ENCODE measurements at regions not wholly inside any gene's neighbourhood (a gene's known extent, or its start where the extent isn't known, plus 50 kb on each side); places are given as distances from the start of the nearest gene placed in this dataset.
A peak's percentile ranks its signal among the peaks of the same experiment; 100 is the strongest.

DNA sequence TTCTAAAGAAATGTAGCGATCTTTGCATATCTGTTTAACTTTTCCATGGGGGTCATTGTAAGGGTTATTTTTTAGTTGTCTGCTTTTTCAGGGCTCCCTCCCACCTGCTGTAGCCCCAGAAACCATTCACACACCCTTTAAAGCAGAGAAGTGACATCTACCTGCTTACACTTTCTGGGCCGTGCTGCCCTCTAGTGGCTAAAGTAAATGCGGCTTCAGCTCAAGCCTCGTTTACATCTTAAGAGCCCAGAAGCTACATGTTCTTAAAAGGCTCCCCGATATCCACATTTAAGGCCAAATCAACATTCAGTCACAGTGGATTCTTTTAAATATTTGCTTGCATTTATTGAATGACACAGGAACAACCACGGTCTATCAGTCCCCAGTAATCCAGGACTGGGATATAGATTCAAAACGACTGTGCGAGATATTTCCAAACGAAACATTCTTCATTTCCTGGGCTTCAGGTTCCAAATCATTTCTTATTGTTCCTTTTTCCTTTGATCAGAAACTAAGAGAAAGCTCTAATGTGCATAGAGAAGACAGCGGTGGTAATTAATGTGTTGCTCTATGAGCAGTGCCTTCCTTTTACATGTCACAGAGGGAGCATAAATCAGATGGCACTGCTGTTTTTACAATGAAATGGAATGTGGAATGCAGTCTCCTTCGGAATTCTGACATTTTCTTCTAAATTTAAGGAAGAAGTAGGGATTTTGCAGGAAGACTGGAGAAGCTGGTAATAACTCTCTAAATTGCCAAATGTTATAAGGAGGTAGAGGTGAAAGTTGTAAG lies 119.9 kb downstream of the RASGEF1B start:
- TF ChIP-seq POLR2A (IDR thresholded peaks at IDR 0.05) (no peak), EP300 (IDR thresholded peaks at IDR 0.05) (no peak), POLR2AphosphoS5 (IDR thresholded peaks at IDR 0.05) (no peak)
- TF ChIP-seq, protein P1, sequence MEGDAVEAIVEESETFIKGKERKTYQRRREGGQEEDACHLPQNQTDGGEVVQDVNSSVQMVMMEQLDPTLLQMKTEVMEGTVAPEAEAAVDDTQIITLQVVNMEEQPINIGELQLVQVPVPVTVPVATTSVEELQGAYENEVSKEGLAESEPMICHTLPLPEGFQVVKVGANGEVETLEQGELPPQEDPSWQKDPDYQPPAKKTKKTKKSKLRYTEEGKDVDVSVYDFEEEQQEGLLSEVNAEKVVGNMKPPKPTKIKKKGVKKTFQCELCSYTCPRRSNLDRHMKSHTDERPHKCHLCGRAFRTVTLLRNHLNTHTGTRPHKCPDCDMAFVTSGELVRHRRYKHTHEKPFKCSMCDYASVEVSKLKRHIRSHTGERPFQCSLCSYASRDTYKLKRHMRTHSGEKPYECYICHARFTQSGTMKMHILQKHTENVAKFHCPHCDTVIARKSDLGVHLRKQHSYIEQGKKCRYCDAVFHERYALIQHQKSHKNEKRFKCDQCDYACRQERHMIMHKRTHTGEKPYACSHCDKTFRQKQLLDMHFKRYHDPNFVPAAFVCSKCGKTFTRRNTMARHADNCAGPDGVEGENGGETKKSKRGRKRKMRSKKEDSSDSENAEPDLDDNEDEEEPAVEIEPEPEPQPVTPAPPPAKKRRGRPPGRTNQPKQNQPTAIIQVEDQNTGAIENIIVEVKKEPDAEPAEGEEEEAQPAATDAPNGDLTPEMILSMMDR (IDR thresholded peaks at IDR 0.05) = peak; percentile 25 to 85 (median 68)
- Histone ChIP-seq H3K27ac (no peak overlapping the region), H3K4me3 (no peak overlapping the region), H3K9me3 (no peaks in the 10 kb centered on the region), H3K36me3 (no peaks in the 10 kb centered on the region), H3K27me3 (no peaks in the 10 kb centered on the region), H3K4me1 (no peaks in the 10 kb centered on the region)
- WGBS, 2 donors = 35% methylated on average over 11 of the region's 11 CpGs
- peak; percentile 77 for DNase-seq
- intact Hi-C loops (cut with DNase I) = loop anchor here (2.0 to 5.0 kb wide), 2 partner anchors 280 to 991 kb away; no protein-coding TSS in a partner anchor

GRCh38 chr4:81350040-81350439 lies 121.7 kb downstream of the RASGEF1B start:
- intact Hi-C loops (cut with DNase I) = loop anchor here (2.0 to 5.0 kb wide), 2 partner anchors 278 to 989 kb away; no protein-coding TSS in a partner anchor
- Histone ChIP-seq H3K4me1 (no peaks in the 10 kb centered on the region), H3K4me3 (no peak overlapping the region), H3K9me3 (no peaks in the 10 kb centered on the region), H3K27me3 (no peaks in the 10 kb centered on the region), H3K27ac (no peak overlapping the region), H3K36me3 (no peaks in the 10 kb centered on the region)
- no peak for TF ChIP-seq EP300 (IDR thresholded peaks at IDR 0.05)
- no peak for TF ChIP-seq POLR2AphosphoS5 (IDR thresholded peaks at IDR 0.05)
- TF ChIP-seq, protein P1 (IDR thresholded peaks at IDR 0.05) = no peak
- TF ChIP-seq POLR2A (IDR thresholded peaks at IDR 0.05) = no peak
- 59 to 73% methylated on average over 3 of the region's 3 CpGs for WGBS, 2 donors
- DNase-seq = no peak

- H3K36me3 ChIP-seq = no peaks in the 10 kb centered on the region
- no peak overlapping the region for H3K4me3 ChIP-seq
- H3K4me1 ChIP-seq = no peaks in the 10 kb centered on the region
- intact Hi-C loops (cut with DNase I) = no loop called here
- H3K9me3 ChIP-seq = no peaks in the 10 kb centered on the region
- no peak overlapping the region for H3K27ac ChIP-seq
- TF ChIP-seq POLR2AphosphoS5 (IDR thresholded peaks at IDR 0.05) = no peak
- TF ChIP-seq, protein P1 (IDR thresholded peaks at IDR 0.05) = no peak
- no peak for TF ChIP-seq POLR2A (IDR thresholded peaks at IDR 0.05)
- TF ChIP-seq EP300 (IDR thresholded peaks at IDR 0.05) = no peak
- WGBS, 2 donors = 84 to 88% methylated on average over 1 of the region's 1 CpG
- no peak for DNase-seq
- H3K27me3 ChIP-seq = no peaks in the 10 kb centered on the region
Measured at GRCh38 chr4:81348778-81349094, 123.0 kb downstream of the RASGEF1B start.

GRCh38 chr4:81348086-81348777 lies 123.5 kb downstream of the RASGEF1B start:
- Histone ChIP-seq H3K27me3 (no peaks in the 10 kb centered on the region), H3K36me3 (no peaks in the 10 kb centered on the region), H3K4me1 (no peaks in the 10 kb centered on the region), H3K27ac (no peak overlapping the region), H3K9me3 (no peaks in the 10 kb centered on the region), H3K4me3 (no peak overlapping the region)
- intact Hi-C loops (cut with DNase I) = no loop called here
- WGBS, 2 donors = 76 to 84% methylated on average over 3 of the region's 3 CpGs
- DNase-seq = no peak
- no peak for TF ChIP-seq POLR2A (IDR thresholded peaks at IDR 0.05)
- no peak for TF ChIP-seq EP300 (IDR thresholded peaks at IDR 0.05)
- no peak for TF ChIP-seq POLR2AphosphoS5 (IDR thresholded peaks at IDR 0.05)
- TF ChIP-seq, protein P1 (IDR thresholded peaks at IDR 0.05) = no peak

Measured in sigmoid colon (tissue), 6 donors.